ENCODE measurements at regions not wholly inside any gene's neighbourhood (a gene's known extent, or its start where the extent isn't known, plus 50 kb on each side); places are given as distances from the start of the nearest gene placed in this dataset.
"Not testable (repeated sequence)": the region's sequence is repeated elsewhere in the genome, so short reads cannot be mapped to it uniquely, and the experiment has no call there.

GRCh38 chr7:9719721-9720120, 1254.0 kb upstream of the PHF14 start:
- Histone ChIP-seq H3K4me1 (ENCODE audit: control insufficient read depth in 1 of 2, insufficient read depth in 2 of 2, low read length in 2 of 2) (no peaks in the 10 kb centered on the region), H3K9ac (ENCODE audit: low read length) (no peak overlapping the region), H3K4me2 (ENCODE audit: low read length) (no peak overlapping the region), H3K27me3 (ENCODE audit: insufficient read depth, low read length) (no peaks in the 10 kb centered on the region), H3K9me2 (ENCODE audit: insufficient read depth) (no peaks in the 10 kb centered on the region), H2AFZ (ENCODE audit: low read depth, low read length, poor library complexity, severe bottlenecking) (no peak overlapping the region), H3K79me2 (ENCODE audit: insufficient read depth, low read length) (no peaks in the 10 kb centered on the region), H3K36me3 (ENCODE audit: control insufficient read depth in 1 of 2, insufficient read depth in 2 of 2, low read length in 2 of 2) (no peaks in the 10 kb centered on the region), H3K9me3 (ENCODE audit: control insufficient read depth in 1 of 2, insufficient read depth in 1 of 2, low read depth in 1 of 2, low read length in 2 of 2) (peaks cover 0 to 7% of the 10 kb centered on the region in 2 experiments; a peak in 1 of 4 replicates), H4K20me1 (ENCODE audit: insufficient read depth) (no peaks in the 10 kb centered on the region), H3K27ac (ENCODE audit: low read depth, low read length) (no peak overlapping the region), H3K4me3 (replicated peaks in 1 of 2; ENCODE audit: low read depth in 1 of 2, low read length in 2 of 2) (no peak overlapping the region)
- BruUV-seq (replicated peaks) = no TSS peak
- POLR2A ChIA-PET = no interaction called here
- ATAC-seq (no peak), DNase-seq (ENCODE audit: low read depth, low spot score) (no peak)
- CTCF ChIA-PET = no interaction called here
- TF ChIP-seq ATF3 (IDR thresholded peaks at IDR 0.05) = no peak
- no peak for TF ChIP-seq YY1 (IDR thresholded peaks at IDR 0.05; ENCODE audit: extremely low read depth, insufficient replicate concordance, low read depth, low read length)
- TF ChIP-seq POLR2AphosphoS5 (IDR thresholded peaks at IDR 0.05; ENCODE audit: low read depth, low read length) = no peak
- no peak for TF ChIP-seq TCF7L2 (IDR thresholded peaks at IDR 0.05; ENCODE audit: borderline replicate concordance, extremely low read depth, insufficient read depth, insufficient read length)
- intact Hi-C loops (cut with micrococcal nuclease) = no loop called here
- RAD21 ChIA-PET (ENCODE audit: low non-redundant PET in 1 of 2, low total read pairs in 2 of 2, uncharacterized antibody in 2 of 2, unreplicated experiment in 2 of 2) = no interaction called here

GRCh38 chr7:9725940-9726663, 1247.6 kb upstream of the PHF14 start:
- DNase-seq (ENCODE audit: low read depth, low spot score); ATAC-seq; H3K4me1 ChIP-seq (ENCODE audit: control insufficient read depth in 1 of 2, insufficient read depth in 2 of 2, low read length in 2 of 2); intact Hi-C loops (cut with micrococcal nuclease); H3K36me3 ChIP-seq (ENCODE audit: control insufficient read depth in 1 of 2, insufficient read depth in 2 of 2, low read length in 2 of 2); H3K4me2 ChIP-seq (ENCODE audit: low read length); H3K79me2 ChIP-seq (ENCODE audit: insufficient read depth, low read length); H3K27me3 ChIP-seq (ENCODE audit: insufficient read depth, low read length); H2AFZ ChIP-seq (ENCODE audit: low read depth, low read length, poor library complexity, severe bottlenecking); CTCF ChIA-PET; H3K9me3 ChIP-seq (ENCODE audit: control insufficient read depth in 1 of 2, insufficient read depth in 1 of 2, low read depth in 1 of 2, low read length in 2 of 2); POLR2A ChIA-PET; BruUV-seq (replicated peaks); H4K20me1 ChIP-seq (ENCODE audit: insufficient read depth); H3K4me3 ChIP-seq (replicated peaks in 1 of 2; ENCODE audit: low read depth in 1 of 2, low read length in 2 of 2); H3K9me2 ChIP-seq (ENCODE audit: insufficient read depth); H3K27ac ChIP-seq (ENCODE audit: low read depth, low read length); H3K9ac ChIP-seq (ENCODE audit: low read length); RAD21 ChIA-PET (ENCODE audit: low non-redundant PET in 1 of 2, low total read pairs in 2 of 2, uncharacterized antibody in 2 of 2, unreplicated experiment in 2 of 2): not testable (repeated sequence)

- H3K4me1 ChIP-seq (ENCODE audit: control insufficient read depth in 1 of 2, insufficient read depth in 2 of 2, low read length in 2 of 2); H3K79me2 ChIP-seq (ENCODE audit: insufficient read depth, low read length); H3K36me3 ChIP-seq (ENCODE audit: control insufficient read depth in 1 of 2, insufficient read depth in 2 of 2, low read length in 2 of 2); H3K4me2 ChIP-seq (ENCODE audit: low read length); H3K27me3 ChIP-seq (ENCODE audit: insufficient read depth, low read length); H3K9me3 ChIP-seq (ENCODE audit: control insufficient read depth in 1 of 2, insufficient read depth in 1 of 2, low read depth in 1 of 2, low read length in 2 of 2); H3K9ac ChIP-seq (ENCODE audit: low read length); H3K27ac ChIP-seq (ENCODE audit: low read depth, low read length); H3K9me2 ChIP-seq (ENCODE audit: insufficient read depth); POLR2A ChIA-PET; H4K20me1 ChIP-seq (ENCODE audit: insufficient read depth); intact Hi-C loops (cut with micrococcal nuclease); RAD21 ChIA-PET (ENCODE audit: low non-redundant PET in 1 of 2, low total read pairs in 2 of 2, uncharacterized antibody in 2 of 2, unreplicated experiment in 2 of 2); H2AFZ ChIP-seq (ENCODE audit: low read depth, low read length, poor library complexity, severe bottlenecking); BruUV-seq (replicated peaks); H3K4me3 ChIP-seq (replicated peaks in 1 of 2; ENCODE audit: low read depth in 1 of 2, low read length in 2 of 2); DNase-seq (ENCODE audit: low read depth, low spot score); ATAC-seq; CTCF ChIA-PET: not testable (repeated sequence)
These were observed 1246.9 kb upstream of the PHF14 start for GRCh38 chr7:9726811-9727210.

GRCh38 chr7:9727467-9727869, 1246.2 kb upstream of the PHF14 start:
- intact Hi-C loops (cut with micrococcal nuclease); BruUV-seq (replicated peaks); H3K9me2 ChIP-seq (ENCODE audit: insufficient read depth): not testable (repeated sequence)

More at GRCh38 chr7:9727467-9727869, 1246.2 kb upstream of the PHF14 start:
- H3K9ac ChIP-seq (ENCODE audit: low read length); H3K36me3 ChIP-seq (ENCODE audit: control insufficient read depth in 1 of 2, insufficient read depth in 2 of 2, low read length in 2 of 2); RAD21 ChIA-PET (ENCODE audit: low non-redundant PET in 1 of 2, low total read pairs in 2 of 2, uncharacterized antibody in 2 of 2, unreplicated experiment in 2 of 2); CTCF ChIA-PET; H3K4me1 ChIP-seq (ENCODE audit: control insufficient read depth in 1 of 2, insufficient read depth in 2 of 2, low read length in 2 of 2); POLR2A ChIA-PET; ATAC-seq; H3K4me2 ChIP-seq (ENCODE audit: low read length); DNase-seq (ENCODE audit: low read depth, low spot score); H3K79me2 ChIP-seq (ENCODE audit: insufficient read depth, low read length); H2AFZ ChIP-seq (ENCODE audit: low read depth, low read length, poor library complexity, severe bottlenecking); H3K9me3 ChIP-seq (ENCODE audit: control insufficient read depth in 1 of 2, insufficient read depth in 1 of 2, low read depth in 1 of 2, low read length in 2 of 2); H4K20me1 ChIP-seq (ENCODE audit: insufficient read depth); H3K4me3 ChIP-seq (replicated peaks in 1 of 2; ENCODE audit: low read depth in 1 of 2, low read length in 2 of 2); H3K27me3 ChIP-seq (ENCODE audit: insufficient read depth, low read length); H3K27ac ChIP-seq (ENCODE audit: low read depth, low read length): not testable (repeated sequence)
